HCT116 (cell line): ENCODE measurements at regions not wholly inside any gene's neighbourhood (a gene's known extent, or its start where the extent isn't known, plus 50 kb on each side); places are given as distances from the start of the nearest gene placed in this dataset.

Experiments
- ATAC-seq: fragments of 200-7000 bp; cut with Tn5 transposase; 2 replicates; pipeline ENCODE4 v1.9.1; 2020; ENCODE audit warnings: mild to moderate bottlenecking, moderate library complexity
- BruUV-seq: library from RNA; stranded (reverse); fragments of 400-500 nt; replicated peaks from 2 replicates; lab custom pipeline; 2021; lab: Mats Ljungman, UMichigan
- CTCF ChIA-PET: fragments of 300-600 bp; sonication (Branson Sonifier 250); formaldehyde crosslinking; loops from one replicate; lab custom pipeline; 2021; ENCODE audit warnings: antibody characterized with exemption; lab: Charles Lee
- POLR2A ChIA-PET: fragments of 300-600, 350-600 bp; sonication (Branson Sonifier 250); formaldehyde crosslinking; loops from one replicate; lab custom pipeline; 2021; ENCODE audit warnings: antibody characterized with exemption; lab: Charles Lee
- RAD21 ChIA-PET, 2 experiments: fragments of 300-600 bp; sonication (Branson Sonifier 250); formaldehyde crosslinking; loops; one replicate each; lab custom pipeline; 2023; ENCODE audit warnings: low total read pairs in 2 of 2; ENCODE audit not compliant: uncharacterized antibody in 2 of 2, unreplicated experiment in 2 of 2, low non-redundant PET in 1 of 2; lab: Charles Lee
- DNase-seq: peaks from one replicate; pipeline ENCODE4 v3.0.0-alpha.2; 2010; ENCODE audit warnings: low read depth, low spot score
- H2AFZ ChIP-seq: fragments of 200-600 bp; shearing (Covaris generic), sonication (generic); 2 replicates; pipeline ENCODE4 v1.6.1; 2017; ENCODE audit warnings: low read depth, mixed run types, mixed read lengths, antibody characterized with exemption, low read length; ENCODE audit not compliant: poor library complexity, severe bottlenecking
- H3K27ac ChIP-seq: 2 replicates; pipeline ENCODE4 v1.5.1; 2012; ENCODE audit warnings: low read depth, low read length
- H3K27me3 ChIP-seq: fragments of 200-600 bp; sonication (generic); 2 replicates; pipeline ENCODE4 v1.6.1; 2016; ENCODE audit warnings: mixed run types, low read length, mixed read lengths; ENCODE audit not compliant: insufficient read depth
- H3K36me3 ChIP-seq, 2 experiments: fragments of 200-500 bp in 1 of 2; fragments of 200-600 bp in 1 of 2; sonication (Bioruptor generic) in 1 of 2; sonication (generic) in 1 of 2; 2 replicates each; pipeline versions ENCODE4 v1.5.1 to v1.6.1; 2014 to 2016; ENCODE audit warnings: low read length in 2 of 2, inconsistent platforms in 1 of 2, mixed read lengths in 1 of 2, mixed run types in 1 of 2; ENCODE audit not compliant: insufficient read depth in 2 of 2, control insufficient read depth in 1 of 2
- H3K4me1 ChIP-seq, 2 experiments: fragments of 200-600 bp in 1 of 2; sonication (generic) in 1 of 2; 2 replicates each; pipeline versions ENCODE4 v1.5.1 to v1.6.1; 2012 to 2017; ENCODE audit warnings: low read length in 2 of 2, inconsistent platforms in 1 of 2, mild to moderate bottlenecking in 1 of 2, mixed read lengths in 1 of 2, mixed run types in 1 of 2, moderate library complexity in 1 of 2; ENCODE audit not compliant: insufficient read depth in 2 of 2, control insufficient read depth in 1 of 2
- H3K4me2 ChIP-seq: fragments of 200-600 bp; sonication (generic); 2 replicates; pipeline ENCODE4 v1.6.1; 2017; ENCODE audit warnings: mixed run types, low read length, mixed read lengths
- H3K4me3 ChIP-seq, 2 experiments: fragments of 200-600 bp in 1 of 2; sonication (generic) in 1 of 2; replicated peaks in 1 of 2; 2 replicates each; pipeline ENCODE4 v1.5.1; 2011 to 2016; ENCODE audit warnings: low read length in 2 of 2, control low read depth in 1 of 2, low read depth in 1 of 2, mild to moderate bottlenecking in 1 of 2, mixed read lengths in 1 of 2, mixed run types in 1 of 2
- H3K79me2 ChIP-seq: fragments of 200-600 bp; sonication (generic); 2 replicates; pipeline ENCODE4 v1.6.1; 2017; ENCODE audit warnings: mild to moderate bottlenecking, mixed run types, low read length, moderate library complexity, mixed read lengths; ENCODE audit not compliant: insufficient read depth
- H3K9ac ChIP-seq: fragments of 200-600 bp; sonication (generic); 2 replicates; pipeline ENCODE4 v1.6.1; 2016; ENCODE audit warnings: low read length, mixed read lengths
- H3K9me2 ChIP-seq: fragments of 200-600 bp; sonication (generic), shearing (Covaris generic); 2 replicates; pipeline ENCODE4 v1.6.1; 2017; ENCODE audit warnings: mixed run types, mild to moderate bottlenecking, moderate library complexity; ENCODE audit not compliant: insufficient read depth
- H3K9me3 ChIP-seq, 2 experiments: fragments of 200-500 bp in 1 of 2; fragments of 200-600 bp in 1 of 2; sonication (Bioruptor generic) in 1 of 2; sonication (generic) in 1 of 2; 2 replicates each; pipeline ENCODE4 v1.6.1; 2014 to 2017; ENCODE audit warnings: low read length in 2 of 2, mixed read lengths in 2 of 2, inconsistent platforms in 1 of 2, low read depth in 1 of 2, mild to moderate bottlenecking in 1 of 2, mixed run types in 1 of 2, moderate library complexity in 1 of 2; ENCODE audit not compliant: control insufficient read depth in 1 of 2, insufficient read depth in 1 of 2
- H4K20me1 ChIP-seq: fragments of 200-600 bp; sonication (generic), shearing (Covaris generic); 2 replicates; pipeline ENCODE4 v1.6.1; 2017; ENCODE audit warnings: mixed run types, mild to moderate bottlenecking, moderate library complexity; ENCODE audit not compliant: insufficient read depth
- CBX3 ChIP-seq: IDR thresholded peaks from 2 replicates; pipeline ENCODE4 v1.6.1; 2012; ENCODE audit warnings: low read depth
- EGR1 ChIP-seq: IDR thresholded peaks from 2 replicates; pipeline ENCODE4 v1.6.1; 2012; ENCODE audit warnings: low read depth
- EZH2 ChIP-seq: fragments of 200-600 bp; sonication (generic); IDR thresholded peaks from 2 replicates; pipeline ENCODE4 v1.6.1; 2017; ENCODE audit warnings: antibody characterized with exemption, mixed run types
- EZH2phosphoT487 ChIP-seq: fragments of 200-600 bp; IDR thresholded peaks from 2 replicates; pipeline ENCODE4 v1.6.1; 2018; ENCODE audit warnings: antibody characterized with exemption, borderline replicate concordance
- RAD21 ChIP-seq: IDR thresholded peaks from 2 replicates; pipeline ENCODE4 v1.6.1; 2012; ENCODE audit warnings: low read depth, mild to moderate bottlenecking
- YY1 ChIP-seq: IDR thresholded peaks from 2 replicates; pipeline ENCODE4 v1.6.1; 2011; ENCODE audit warnings: low read length, low read depth, moderate library complexity, mild to moderate bottlenecking; ENCODE audit not compliant: insufficient replicate concordance; ENCODE audit errors: extremely low read depth
- ZFX ChIP-seq: fragments of 450-650 bp; IDR thresholded peaks from 2 replicates; pipeline ENCODE4 v1.6.1; 2017
- intact Hi-C: fragments of 100-400 bp; cut with micrococcal nuclease; formaldehyde crosslinking; loops from 2 replicates; pipeline ENCODE4 v1.10.0; 2022
- TF ChIP-seq, protein P1 (sequence below): IDR thresholded peaks from 2 replicates; pipeline ENCODE4 v1.6.1; 2012
- TF ChIP-seq, protein P2 (sequence below), 3 experiments: fragments of 200-600 bp in 1 of 3; sonication (generic) in 1 of 3; IDR thresholded peaks in 2 of 3; conservative IDR thresholded peaks in 1 of 3; 2 replicates each; pipeline ENCODE4 v1.5.1; 2012 to 2017; ENCODE audit warnings: low read depth in 2 of 3, low read length in 2 of 3, antibody characterized with exemption in 1 of 3, borderline replicate concordance in 1 of 3, control low read depth in 1 of 3, mild to moderate bottlenecking in 1 of 3, mixed read lengths in 1 of 3, mixed run types in 1 of 3, moderate library complexity in 1 of 3; ENCODE audit not compliant: insufficient read depth in 1 of 3

- H3K4me3 ChIP-seq = no peak overlapping the region
- ChIA-PET CTCF (no interaction called here), RAD21 (no interaction called here), POLR2A (no interaction called here)
- H3K27ac ChIP-seq = no peak overlapping the region
- ATAC-seq (no peak), DNase-seq (no peak)
- 0 out of 2 replicates have a peak, but pooled peaks cover 3% of the 10 kb centered on the region for H3K27me3 ChIP-seq
- no peak for TF ChIP-seq CBX3
- no peak for TF ChIP-seq ZFX
- no peak for TF ChIP-seq YY1
- TF ChIP-seq EGR1 = no peak
- TF ChIP-seq, protein P1, sequence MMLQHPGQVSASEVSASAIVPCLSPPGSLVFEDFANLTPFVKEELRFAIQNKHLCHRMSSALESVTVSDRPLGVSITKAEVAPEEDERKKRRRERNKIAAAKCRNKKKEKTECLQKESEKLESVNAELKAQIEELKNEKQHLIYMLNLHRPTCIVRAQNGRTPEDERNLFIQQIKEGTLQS = no peak
- TF ChIP-seq, protein P2, sequence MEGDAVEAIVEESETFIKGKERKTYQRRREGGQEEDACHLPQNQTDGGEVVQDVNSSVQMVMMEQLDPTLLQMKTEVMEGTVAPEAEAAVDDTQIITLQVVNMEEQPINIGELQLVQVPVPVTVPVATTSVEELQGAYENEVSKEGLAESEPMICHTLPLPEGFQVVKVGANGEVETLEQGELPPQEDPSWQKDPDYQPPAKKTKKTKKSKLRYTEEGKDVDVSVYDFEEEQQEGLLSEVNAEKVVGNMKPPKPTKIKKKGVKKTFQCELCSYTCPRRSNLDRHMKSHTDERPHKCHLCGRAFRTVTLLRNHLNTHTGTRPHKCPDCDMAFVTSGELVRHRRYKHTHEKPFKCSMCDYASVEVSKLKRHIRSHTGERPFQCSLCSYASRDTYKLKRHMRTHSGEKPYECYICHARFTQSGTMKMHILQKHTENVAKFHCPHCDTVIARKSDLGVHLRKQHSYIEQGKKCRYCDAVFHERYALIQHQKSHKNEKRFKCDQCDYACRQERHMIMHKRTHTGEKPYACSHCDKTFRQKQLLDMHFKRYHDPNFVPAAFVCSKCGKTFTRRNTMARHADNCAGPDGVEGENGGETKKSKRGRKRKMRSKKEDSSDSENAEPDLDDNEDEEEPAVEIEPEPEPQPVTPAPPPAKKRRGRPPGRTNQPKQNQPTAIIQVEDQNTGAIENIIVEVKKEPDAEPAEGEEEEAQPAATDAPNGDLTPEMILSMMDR (IDR thresholded peaks at IDR 0.05 in 2 of 3, conservative IDR thresholded peaks at IDR 0.05 in 1 of 3; ENCODE audit: borderline replicate concordance in 1 of 3, insufficient read depth in 1 of 3, low read depth in 2 of 3, low read length in 2 of 3) = no peak
- TF ChIP-seq RAD21 = no peak
- TF ChIP-seq EZH2 = no peak
- TF ChIP-seq EZH2phosphoT487 = no peak
- peaks cover 9% of the 10 kb centered on the region for H3K79me2 ChIP-seq
- H3K9me2 ChIP-seq = no peaks in the 10 kb centered on the region
- H2AFZ ChIP-seq = no peak overlapping the region
- no peaks in the 10 kb centered on the region for H3K9me3 ChIP-seq
- H4K20me1 ChIP-seq = no peaks in the 10 kb centered on the region
- intact Hi-C loops = loop anchor here (10.0 kb wide), 1 partner anchor 133 kb away; the partner anchor contains the start of gene TRIM13
- no peaks in the 10 kb centered on the region for H3K36me3 ChIP-seq
- no peak overlapping the region for H3K4me2 ChIP-seq
- H3K9ac ChIP-seq = no peak overlapping the region
- peaks cover 11 to 36% of the 10 kb centered on the region in 2 experiments for H3K4me1 ChIP-seq
- BruUV-seq = no TSS peak
These were observed 112.6 kb downstream of the KCNRG start for GRCh38 chr13:50127726-50128291.
